Mucosa of descending colon (tissue), 3 donors: ENCODE measurements at regions not wholly inside any gene's neighbourhood (a gene's known extent, or its start where the extent isn't known, plus 50 kb on each side); places are given as distances from the start of the nearest gene placed in this dataset.

ENCODE experiments used
- ATAC-seq: fragments of 200-7000 bp; cut with Tn5 transposase; one replicate; pipeline ENCODE4 v1.9.1; 2020; ENCODE audit warnings: mild to moderate bottlenecking, moderate library complexity
- DNase-seq, 3 donors: peaks; one replicate each; pipeline ENCODE4 v3.0.0-alpha.2; 2020
- H3K36me3 ChIP-seq: fragments of 200-600 bp; one replicate; pipeline ENCODE4 v1.8.0; 2021; ENCODE audit warnings: low read depth, mild to moderate bottlenecking
- H3K4me1 ChIP-seq: fragments of 200-600 bp; one replicate; pipeline ENCODE4 v1.8.0; 2021; ENCODE audit warnings: low read depth, mild to moderate bottlenecking
- H3K4me3 ChIP-seq: fragments of 200-600 bp; one replicate; pipeline ENCODE4 v1.8.0; 2021; ENCODE audit warnings: mild to moderate bottlenecking
- H3K9me3 ChIP-seq: fragments of 200-600 bp; one replicate; pipeline ENCODE4 v1.8.0; 2021; ENCODE audit warnings: mild to moderate bottlenecking
- CTCF ChIP-seq: fragments of 200-600 bp; IDR thresholded peaks from one replicate; pipeline ENCODE4 v1.8.0; 2022; ENCODE audit warnings: antibody characterized with exemption, mild to moderate bottlenecking
- intact Hi-C, 2 donors: fragments of 100-400 bp; cut with DNase I in 1 of 2; cut with micrococcal nuclease in 1 of 2; formaldehyde crosslinking; loops; one replicate each; pipeline versions ENCODE4 v1.11.0 to v1.11.1; 2022; cut with DNase I, micrococcal nuclease
- donor health status: DM: no; HTN: no; CAD: no; lungs with moderate emphysema.
- donor health status: DM: no; HTN: no; CAD: no.
- donor health status: DM: no; HTN: yes; CAD: no.

GRCh38 chr1:172717722-172718465 lies 59.0 kb downstream of the FASLG start:
- DNase-seq (no peak), ATAC-seq (no peak)
- no peaks in the 10 kb centered on the region for H3K9me3 ChIP-seq
- H3K4me1 ChIP-seq = no peaks in the 10 kb centered on the region
- intact Hi-C loops = loop anchor here in 1 of 2 donors (10.0 kb wide), 1 partner anchor 263 kb away; no protein-coding TSS in a partner anchor
- no peaks in the 10 kb centered on the region for H3K36me3 ChIP-seq
- no peak for TF ChIP-seq CTCF
- no peak overlapping the region for H3K4me3 ChIP-seq

GRCh38 chr1:172719066-172719627 lies 60.2 kb downstream of the FASLG start:
- Histone ChIP-seq H3K4me3 (no peak overlapping the region), H3K36me3 (no peaks in the 10 kb centered on the region), H3K4me1 (no peaks in the 10 kb centered on the region), H3K9me3 (no peaks in the 10 kb centered on the region)
- TF ChIP-seq CTCF = no peak
- DNase-seq (no peak), ATAC-seq (no peak)
- intact Hi-C loops = loop anchor here in 1 of 2 donors (10.0 kb wide), 1 partner anchor 264 kb away; no protein-coding TSS in a partner anchor

GRCh38 chr1:172719694-172720138 lies 60.8 kb downstream of the FASLG start:
- peak; percentile 68 for ATAC-seq

DNA sequence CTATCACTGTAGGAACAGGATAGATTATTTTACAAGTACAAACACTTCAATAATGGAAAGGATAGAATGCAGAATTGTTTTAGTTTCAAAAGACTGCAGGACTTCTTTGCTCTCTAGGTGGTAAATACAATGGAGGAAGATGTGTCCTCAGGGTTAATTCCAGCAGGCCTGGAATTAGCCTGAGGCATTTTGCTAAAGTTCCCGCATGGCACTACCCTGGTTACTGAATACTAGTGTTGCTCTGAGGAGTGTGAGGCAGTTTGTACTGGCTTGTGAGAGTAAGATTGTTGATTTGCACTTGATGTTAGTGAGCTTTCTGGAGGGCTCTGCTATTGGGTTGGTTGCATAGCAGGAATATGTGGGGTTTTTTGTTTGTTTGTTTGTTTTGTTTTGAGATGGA lies 61.4 kb downstream of the FASLG start:
- TF ChIP-seq CTCF = no peak
- no peak for ATAC-seq
- Histone ChIP-seq H3K9me3 (no peaks in the 10 kb centered on the region), H3K4me3 (no peak overlapping the region), H3K4me1 (no peaks in the 10 kb centered on the region), H3K36me3 (no peaks in the 10 kb centered on the region)
- no peak for DNase-seq
- intact Hi-C loops = no loop called here

More at GRCh38 chr1:172719694-172720138, 60.8 kb downstream of the FASLG start:
- H3K4me3 ChIP-seq = no peak overlapping the region
- peak; percentile 61 for TF ChIP-seq CTCF
- peak in 1 of 3 donors; percentile 32 for DNase-seq
- intact Hi-C loops = loop anchor here in 1 of 2 donors (10.0 kb wide), 1 partner anchor 265 kb away; no protein-coding TSS in a partner anchor
- H3K36me3 ChIP-seq = no peaks in the 10 kb centered on the region
- H3K9me3 ChIP-seq = no peaks in the 10 kb centered on the region
- no peaks in the 10 kb centered on the region for H3K4me1 ChIP-seq

GRCh38 chr1:172723251-172723650 lies 64.3 kb downstream of the FASLG start:
- Histone ChIP-seq H3K4me3 (no peak overlapping the region), H3K36me3 (no peaks in the 10 kb centered on the region), H3K9me3 (no peaks in the 10 kb centered on the region), H3K4me1 (no peaks in the 10 kb centered on the region)
- intact Hi-C loops = no loop called here
- no peak for ATAC-seq
- DNase-seq = no peak
- no peak for TF ChIP-seq CTCF
